Nephron progenitor cell (in vitro differentiated cells): ENCODE measurements at regions not wholly inside any gene's neighbourhood (a gene's known extent, or its start where the extent isn't known, plus 50 kb on each side); places are given as distances from the start of the nearest gene placed in this dataset.
"Not testable (repeated sequence)": the region's sequence is repeated elsewhere in the genome, so short reads cannot be mapped to it uniquely, and the experiment has no call there.

ENCODE experiments used
- DNase-seq: peaks from one replicate; pipeline ENCODE4 v3.0.0; 2021
- H3K27ac Mint-ChIP-seq: 2 replicates; pipeline ENCODE4 v1.8.0; 2021; ENCODE audit warnings: mild to moderate bottlenecking, moderate library complexity, mixed read lengths
- H3K27me3 Mint-ChIP-seq: 2 replicates; pipeline ENCODE4 v1.8.0; 2021; ENCODE audit warnings: mild to moderate bottlenecking, low read depth, mixed read lengths; ENCODE audit not compliant: poor library complexity
- H3K36me3 Mint-ChIP-seq: 2 replicates; pipeline ENCODE4 v1.8.0; 2021; ENCODE audit warnings: low read depth, mixed read lengths
- H3K4me1 Mint-ChIP-seq: 2 replicates; pipeline ENCODE4 v1.8.0; 2021; ENCODE audit warnings: mixed read lengths
- H3K4me3 Mint-ChIP-seq: 2 replicates; pipeline ENCODE4 v1.8.0; 2021; ENCODE audit warnings: mild to moderate bottlenecking, moderate library complexity, mixed read lengths
- H3K9me3 Mint-ChIP-seq: 2 replicates; pipeline ENCODE4 v1.8.0; 2021; ENCODE audit warnings: mild to moderate bottlenecking, moderate library complexity, mixed read lengths
- CTCF ChIP-seq: fragments of 200-600 bp; sonication (generic); IDR thresholded peaks from 2 replicates; pipeline ENCODE4 v1.5.0; 2021; ENCODE audit warnings: antibody characterized with exemption

DNA sequence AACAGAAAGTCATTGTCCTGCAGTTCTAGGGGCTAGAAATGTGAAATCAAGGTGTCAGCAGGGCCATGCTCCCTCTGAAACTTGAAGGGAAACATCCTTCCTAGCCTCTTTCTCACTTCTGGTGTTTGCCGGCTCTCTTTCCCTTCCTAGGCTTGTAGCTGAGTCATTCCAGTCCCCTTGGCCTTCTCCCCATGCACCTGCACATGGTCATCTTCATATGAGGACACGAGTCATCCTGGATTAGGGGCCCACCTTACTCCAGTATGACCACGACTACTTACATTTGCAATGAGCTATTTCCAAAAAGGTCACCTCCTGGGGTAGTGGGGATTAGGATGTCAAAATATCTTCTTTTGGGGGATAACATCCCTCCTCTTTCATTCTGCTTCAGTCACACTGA is 168.5 kb upstream of the CXCR4 start:
- Mint-ChIP-seq H3K9me3 (peaks cover 19% of the 10 kb centered on the region), H3K4me3 (no peak overlapping the region), H3K4me1 (peaks cover 86% of the 10 kb centered on the region), H3K36me3 (peaks cover 14% of the 10 kb centered on the region), H3K27ac (peak overlapping the region; percentile 58), H3K27me3 (peaks cover 3% of the 10 kb centered on the region)
- DNase-seq, result no peak
- TF ChIP-seq CTCF, result no peak

DNA sequence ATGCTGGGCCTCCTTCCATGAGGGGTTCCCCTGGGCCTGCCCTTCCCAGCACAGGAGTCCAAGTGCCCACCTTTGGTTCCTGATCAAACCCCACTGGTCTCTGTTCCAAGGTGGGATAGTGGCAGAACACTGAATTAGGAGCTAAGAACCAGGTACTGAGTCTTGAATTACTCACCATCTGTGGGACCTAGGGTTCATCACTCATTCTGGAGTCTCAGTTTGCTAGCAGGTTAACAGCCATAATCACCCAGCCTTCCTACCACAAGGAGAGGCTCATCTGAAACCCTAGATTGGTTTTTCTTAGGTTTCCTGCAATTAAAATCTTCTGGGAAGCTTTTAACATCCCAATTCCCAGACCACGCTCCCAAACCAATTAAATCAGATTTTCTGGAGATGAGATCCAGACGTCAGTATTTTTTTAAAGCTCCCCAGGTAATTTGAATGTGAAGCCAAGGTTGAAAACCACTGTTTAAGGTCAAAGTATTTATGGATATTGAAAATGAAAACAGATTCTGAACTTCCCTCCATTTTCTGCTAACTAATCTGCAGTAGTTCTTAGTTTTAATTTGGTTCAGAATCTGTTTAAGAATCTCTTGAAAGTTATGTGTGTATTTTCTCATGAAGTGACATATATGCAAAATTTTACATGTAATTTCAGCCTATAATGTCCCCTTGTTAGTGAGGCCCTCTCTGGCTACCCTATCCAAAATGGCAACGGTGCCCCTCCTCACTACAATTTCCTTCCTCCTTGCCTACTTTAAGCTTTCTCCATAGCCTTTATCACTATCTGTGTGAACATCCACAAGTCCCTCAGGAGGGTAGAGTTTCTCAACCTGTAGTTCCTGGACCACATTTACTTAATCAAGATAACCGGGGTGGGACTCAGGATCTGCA is 166.5 kb upstream of the CXCR4 start:
- Mint-ChIP-seq H3K4me3 (no peak overlapping the region), H3K36me3 (no peaks in the 10 kb centered on the region), H3K27me3 (peaks cover 3% of the 10 kb centered on the region), H3K9me3 (no peaks in the 10 kb centered on the region), H3K27ac (peak overlapping the region; percentile 90), H3K4me1 (peaks cover 76% of the 10 kb centered on the region)
- TF ChIP-seq CTCF, result no peak
- no peak for DNase-seq

- Mint-ChIP-seq H3K27me3 (peaks cover 3% of the 10 kb centered on the region), H3K4me3 (peak overlapping the region; percentile 48), H3K4me1 (peaks cover 65% of the 10 kb centered on the region), H3K9me3 (no peaks in the 10 kb centered on the region), H3K36me3 (no peaks in the 10 kb centered on the region), H3K27ac (peak overlapping the region; percentile 89)
- TF ChIP-seq CTCF, result no peak
- DNase-seq, result no peak
These were observed 164.3 kb upstream of the CXCR4 start for GRCh38 chr2:136282251-136282650.

DNA sequence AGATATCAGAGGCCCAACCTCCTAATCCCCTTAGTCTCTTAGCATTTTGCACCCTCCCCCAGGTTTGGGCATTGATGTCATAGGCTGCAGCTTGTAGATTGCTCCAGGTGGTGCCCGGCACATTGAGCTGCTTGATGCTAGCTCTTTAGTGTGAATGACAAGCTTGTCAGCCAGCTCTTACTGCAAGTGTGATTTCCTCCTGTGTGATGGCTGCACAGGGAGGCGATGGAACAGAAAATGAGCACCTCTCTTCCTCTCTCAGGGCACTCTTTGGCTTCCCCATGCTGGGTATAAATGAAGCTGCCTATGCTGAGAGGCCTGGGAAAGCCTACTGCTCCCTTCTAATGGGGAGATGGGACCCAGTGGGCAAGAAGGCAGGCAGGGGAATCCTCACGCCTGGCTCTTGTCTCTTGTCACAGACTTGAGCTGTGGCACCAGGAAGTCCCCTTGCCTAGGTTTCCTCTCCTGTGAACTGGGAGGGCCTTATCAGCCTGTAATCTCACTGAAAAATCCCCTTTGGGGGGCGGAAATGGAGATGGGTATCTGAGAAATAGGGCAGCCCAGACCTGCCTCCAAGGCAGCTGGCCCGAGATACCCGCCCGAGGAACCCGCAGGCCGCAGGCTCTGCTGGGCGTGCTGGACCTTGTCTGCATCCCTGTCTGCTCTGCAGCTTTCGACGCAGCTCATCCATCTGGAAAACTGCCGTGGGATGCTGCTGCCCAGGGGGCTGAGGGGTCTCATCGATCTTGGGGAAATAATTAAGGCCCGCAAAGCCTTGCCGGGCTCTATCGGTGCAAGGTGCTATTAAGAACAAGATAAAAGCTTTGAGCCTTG is 163.5 kb upstream of the CXCR4 start:
- H3K36me3 Mint-ChIP-seq, result no peaks in the 10 kb centered on the region
- DNase-seq, result no peak
- peak overlapping the region; percentile 48 for H3K4me3 Mint-ChIP-seq
- H3K9me3 Mint-ChIP-seq, result no peaks in the 10 kb centered on the region
- no peak for TF ChIP-seq CTCF
- H3K27ac Mint-ChIP-seq, result peak overlapping the region; percentile 87
- peaks cover 2% of the 10 kb centered on the region for H3K27me3 Mint-ChIP-seq
- peaks cover 60% of the 10 kb centered on the region for H3K4me1 Mint-ChIP-seq

GRCh38 chr2:136266346-136266745 is 148.4 kb upstream of the CXCR4 start:
- not testable (repeated sequence) for H3K4me3 Mint-ChIP-seq, DNase-seq, H3K27me3 Mint-ChIP-seq
- Mint-ChIP-seq H3K4me1 (peaks cover 18% of the 10 kb centered on the region), H3K27ac (peak overlapping the region; percentile 34), H3K36me3 (peaks cover 57% of the 10 kb centered on the region), H3K9me3 (peaks cover 96% of the 10 kb centered on the region)

- Mint-ChIP-seq H3K27ac (no peak overlapping the region), H3K27me3 (peaks cover 3% of the 10 kb centered on the region), H3K36me3 (peaks cover 26% of the 10 kb centered on the region), H3K9me3 (peaks cover 37% of the 10 kb centered on the region), H3K4me3 (no peak overlapping the region), H3K4me1 (peaks cover 11% of the 10 kb centered on the region)
- DNase-seq, result no peak
- TF ChIP-seq CTCF, result no peak
These were observed 141.6 kb upstream of the CXCR4 start for GRCh38 chr2:136259551-136259950.
